ENCODE measurements at regions not wholly inside any gene's neighbourhood (a gene's known extent, or its start where the extent isn't known, plus 50 kb on each side); places are given as distances from the start of the nearest gene placed in this dataset.

DNA sequence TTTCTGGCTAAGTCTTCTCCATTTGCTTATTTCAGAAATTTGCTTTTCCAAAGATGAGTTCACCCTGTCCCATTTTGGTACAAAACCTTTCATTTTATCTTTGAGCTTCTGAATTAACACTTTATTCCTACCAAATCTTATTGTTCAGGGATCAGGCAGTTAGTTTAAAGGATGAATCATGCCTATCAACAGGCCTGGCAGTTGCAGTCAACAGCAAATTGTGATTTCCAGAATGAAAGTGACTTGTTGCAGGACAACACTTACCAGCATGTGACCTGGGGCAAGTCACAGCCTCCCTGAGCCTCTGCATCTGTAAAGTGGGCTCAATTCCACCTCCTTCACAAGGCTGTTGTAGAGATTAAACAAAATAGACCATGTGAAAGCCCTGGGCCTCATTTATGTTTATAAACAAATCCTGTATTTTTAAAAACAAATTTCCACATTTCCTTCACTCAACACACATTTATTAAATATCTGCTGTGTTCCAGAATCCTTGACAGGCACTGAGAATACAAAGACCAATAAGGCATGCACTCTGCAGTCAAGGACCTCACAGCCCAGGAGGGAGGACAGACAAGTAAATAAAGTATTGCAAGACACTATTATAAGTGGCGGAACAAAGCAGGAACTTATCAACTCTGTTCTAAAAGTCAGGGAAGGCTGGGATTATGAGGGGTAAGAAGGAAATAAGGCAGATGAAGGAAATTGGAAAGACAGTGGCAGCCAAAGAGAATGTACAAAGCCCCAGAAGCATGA is 359.1 kb upstream of the IL12A start:
- TF ChIP-seq, protein P1, sequence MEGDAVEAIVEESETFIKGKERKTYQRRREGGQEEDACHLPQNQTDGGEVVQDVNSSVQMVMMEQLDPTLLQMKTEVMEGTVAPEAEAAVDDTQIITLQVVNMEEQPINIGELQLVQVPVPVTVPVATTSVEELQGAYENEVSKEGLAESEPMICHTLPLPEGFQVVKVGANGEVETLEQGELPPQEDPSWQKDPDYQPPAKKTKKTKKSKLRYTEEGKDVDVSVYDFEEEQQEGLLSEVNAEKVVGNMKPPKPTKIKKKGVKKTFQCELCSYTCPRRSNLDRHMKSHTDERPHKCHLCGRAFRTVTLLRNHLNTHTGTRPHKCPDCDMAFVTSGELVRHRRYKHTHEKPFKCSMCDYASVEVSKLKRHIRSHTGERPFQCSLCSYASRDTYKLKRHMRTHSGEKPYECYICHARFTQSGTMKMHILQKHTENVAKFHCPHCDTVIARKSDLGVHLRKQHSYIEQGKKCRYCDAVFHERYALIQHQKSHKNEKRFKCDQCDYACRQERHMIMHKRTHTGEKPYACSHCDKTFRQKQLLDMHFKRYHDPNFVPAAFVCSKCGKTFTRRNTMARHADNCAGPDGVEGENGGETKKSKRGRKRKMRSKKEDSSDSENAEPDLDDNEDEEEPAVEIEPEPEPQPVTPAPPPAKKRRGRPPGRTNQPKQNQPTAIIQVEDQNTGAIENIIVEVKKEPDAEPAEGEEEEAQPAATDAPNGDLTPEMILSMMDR (IDR thresholded peaks at IDR 0.05), result no peak
- TF ChIP-seq POLR2AphosphoS5 (IDR thresholded peaks at IDR 0.05), result no peak

Data from gastroesophageal sphincter (tissue), 3 donors.